Hematopoietic multipotent progenitor cell treated with erythropoietin and hydrocortisone succinate and interleukin-3 and kit ligand, for 15 days (in vitro differentiated cells): ENCODE measurements at regions not wholly inside any gene's neighbourhood (a gene's known extent, or its start where the extent isn't known, plus 50 kb on each side); places are given as distances from the start of the nearest gene placed in this dataset.

ENCODE experiments used
- DNase-seq: peaks from one replicate; pipeline ENCODE4 v3.0.0-alpha.2; 2015; ENCODE audit warnings: low spot score

DNA sequence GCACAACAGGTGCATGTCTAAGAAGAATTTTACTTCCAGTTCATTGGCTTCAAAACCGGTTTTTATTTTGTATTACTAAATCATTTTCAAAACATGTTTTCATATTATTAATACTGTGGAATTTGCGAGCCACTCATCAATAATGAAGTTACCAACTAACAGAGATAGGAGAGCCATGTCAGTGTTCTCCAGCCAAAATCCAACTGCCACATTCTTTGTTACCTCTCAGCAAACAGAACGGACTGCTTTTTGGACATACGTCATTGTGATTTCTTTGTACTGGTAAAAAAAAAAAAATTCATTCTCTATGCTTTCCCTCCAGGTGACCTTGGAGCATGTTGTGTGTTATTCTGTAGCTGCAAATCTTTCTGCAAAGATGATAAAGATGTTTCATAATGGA lies 414.2 kb upstream of the MMADHC start:
- DNase-seq: no peak

DNA sequence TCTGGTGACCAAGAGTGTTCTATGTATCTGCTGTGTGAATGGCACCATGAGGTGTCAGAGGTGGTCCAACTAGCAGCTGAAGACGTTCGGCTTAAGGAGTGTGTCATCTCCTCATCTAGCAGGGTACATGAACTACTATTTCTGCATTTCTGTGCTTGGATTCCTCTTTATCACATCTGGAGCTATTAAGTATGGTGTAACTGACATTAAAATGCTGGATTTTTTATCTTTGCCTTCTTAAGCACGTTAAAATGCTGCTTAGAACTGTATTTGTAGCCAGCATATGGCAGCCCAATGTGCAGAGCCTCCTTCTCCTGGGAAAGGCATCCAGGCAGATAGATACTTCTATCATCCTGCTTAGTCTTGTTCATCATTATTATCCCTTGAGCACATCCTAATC lies 409.3 kb upstream of the MMADHC start:
- DNase-seq: no peak

DNA sequence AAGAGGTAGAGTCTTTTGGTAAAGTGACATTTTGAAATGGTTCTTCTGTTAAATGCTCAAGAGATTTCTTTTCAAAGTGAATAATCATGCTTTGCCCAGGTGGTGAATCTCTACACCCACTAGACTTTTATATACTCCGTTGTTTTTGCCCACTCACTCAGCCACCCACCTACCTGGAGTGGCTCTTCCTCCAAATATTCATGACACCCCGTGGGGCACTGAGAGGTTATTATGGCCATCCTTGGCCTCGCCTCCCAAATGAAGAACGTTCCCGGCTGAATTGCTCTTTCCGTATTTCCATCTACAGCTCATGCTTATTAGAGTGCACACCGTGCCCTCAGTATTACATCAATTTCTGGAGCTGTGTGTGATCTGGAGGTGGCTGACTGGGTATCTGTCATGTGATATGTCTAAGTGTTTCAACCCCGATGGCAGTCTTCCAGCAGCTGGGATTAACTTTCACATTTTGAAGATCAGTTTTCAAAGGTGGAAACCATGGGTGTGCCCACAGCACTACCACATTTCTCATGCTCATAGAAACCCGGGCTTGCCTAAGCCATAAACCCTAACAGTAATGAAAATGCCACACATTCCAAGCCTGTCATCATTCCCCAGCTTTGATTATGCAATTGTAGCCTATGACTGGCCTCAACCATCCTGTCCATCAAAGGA lies 406.6 kb upstream of the MMADHC start:
- no peak for DNase-seq

DNA sequence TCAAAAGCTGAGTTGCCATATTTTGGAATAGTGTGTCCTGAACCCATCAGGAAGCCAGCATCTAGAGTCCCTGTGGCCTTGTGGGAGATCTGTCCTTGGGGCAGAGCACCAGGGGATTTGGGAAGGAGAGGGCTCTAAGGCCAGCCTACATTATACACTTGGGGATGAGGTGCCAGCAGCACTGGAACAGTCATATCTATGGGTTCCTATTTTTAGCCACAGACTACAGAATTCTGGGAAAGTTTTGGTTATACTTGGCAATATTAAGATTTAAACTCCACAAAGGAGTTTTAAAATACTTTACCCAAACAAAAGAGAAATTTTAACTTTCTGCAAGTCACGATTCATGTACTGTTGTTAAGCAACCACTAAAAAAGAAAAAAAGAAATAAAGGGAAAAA lies 405.7 kb upstream of the MMADHC start:
- DNase-seq: no peak

DNA sequence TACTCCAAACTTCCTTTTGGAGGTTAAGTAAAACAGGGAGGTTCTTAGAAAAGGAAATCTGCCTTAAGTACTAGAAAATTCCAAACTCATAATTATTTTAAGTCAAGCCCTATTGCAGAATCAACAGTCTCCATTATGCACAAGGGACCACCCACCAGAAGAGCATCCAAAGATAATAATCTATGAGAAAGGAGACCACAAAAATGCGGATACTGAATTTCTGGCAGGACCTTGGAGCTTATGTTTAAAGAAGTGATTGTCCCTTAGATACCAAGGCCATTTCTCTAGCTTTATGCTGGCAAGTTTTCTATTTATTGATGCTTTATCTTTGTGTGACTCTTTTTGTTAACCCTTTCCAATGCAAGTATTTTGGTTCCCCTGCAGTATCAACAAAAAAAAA lies 404.0 kb upstream of the MMADHC start:
- no peak for DNase-seq

DNA sequence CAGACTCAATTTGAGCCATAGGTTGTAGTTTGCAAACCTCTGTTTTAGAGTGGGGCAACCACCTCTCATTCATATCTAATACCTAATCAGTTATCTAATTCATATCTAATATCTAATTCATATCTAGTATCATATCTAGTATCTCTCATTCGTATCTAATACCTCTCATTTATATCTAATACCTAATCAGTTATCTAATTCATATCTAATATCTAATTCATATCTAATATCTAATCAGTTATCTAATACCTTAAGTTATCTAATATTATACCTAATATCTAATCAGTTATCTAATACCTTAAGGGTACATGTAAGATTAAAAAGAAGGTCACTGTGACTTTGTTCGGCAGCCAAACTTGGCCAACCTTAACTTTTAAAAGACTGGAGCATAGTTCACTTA lies 403.4 kb upstream of the MMADHC start:
- DNase-seq: no peak

DNA sequence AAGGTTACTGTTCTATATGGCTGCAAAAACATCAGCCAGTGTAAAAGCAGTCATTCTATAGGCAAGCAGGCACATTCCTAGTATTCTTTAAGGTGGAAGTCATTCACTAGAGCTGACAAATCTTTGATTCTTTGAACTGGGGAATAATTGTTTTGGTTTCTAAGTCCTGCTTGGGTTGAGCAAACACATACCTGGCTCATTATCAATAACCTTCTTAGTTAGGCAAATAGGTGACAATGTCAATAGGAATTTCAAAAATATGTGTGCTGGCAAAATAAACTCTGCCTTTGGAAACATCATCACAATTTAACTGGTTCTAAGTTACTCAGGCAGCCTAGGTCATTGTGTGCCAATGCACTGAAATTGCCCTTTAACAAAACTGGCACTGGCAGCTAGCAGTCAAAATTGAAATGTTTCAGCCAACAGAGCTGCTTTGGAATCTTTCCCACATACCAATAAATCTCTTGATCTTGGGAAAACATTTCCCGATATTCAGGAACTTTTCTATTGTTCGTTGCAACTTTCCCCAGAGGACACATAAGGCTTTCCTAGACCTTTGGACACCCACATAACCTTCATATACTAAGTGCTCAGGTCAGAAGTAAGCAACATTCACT lies 402.0 kb upstream of the MMADHC start:
- DNase-seq: no peak

DNA sequence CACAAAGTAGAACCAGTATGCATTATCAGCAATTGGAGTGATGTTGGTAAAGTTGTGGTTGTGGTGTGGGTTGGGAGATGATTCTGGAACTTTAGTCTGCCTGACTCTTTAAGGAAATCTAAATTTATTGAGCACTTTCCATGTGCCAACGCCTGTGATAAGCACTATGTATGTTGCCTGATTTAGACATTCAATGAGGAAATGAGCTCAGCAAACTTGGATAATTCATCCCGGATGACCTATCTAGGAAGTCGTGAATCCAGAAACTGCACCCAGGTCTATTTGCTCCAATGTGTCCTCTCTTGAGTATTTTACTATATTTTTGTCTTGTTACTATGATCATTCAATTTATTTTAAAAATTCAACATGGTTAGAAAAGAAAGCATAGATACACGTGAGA lies 400.8 kb upstream of the MMADHC start:
- DNase-seq: no peak

DNA sequence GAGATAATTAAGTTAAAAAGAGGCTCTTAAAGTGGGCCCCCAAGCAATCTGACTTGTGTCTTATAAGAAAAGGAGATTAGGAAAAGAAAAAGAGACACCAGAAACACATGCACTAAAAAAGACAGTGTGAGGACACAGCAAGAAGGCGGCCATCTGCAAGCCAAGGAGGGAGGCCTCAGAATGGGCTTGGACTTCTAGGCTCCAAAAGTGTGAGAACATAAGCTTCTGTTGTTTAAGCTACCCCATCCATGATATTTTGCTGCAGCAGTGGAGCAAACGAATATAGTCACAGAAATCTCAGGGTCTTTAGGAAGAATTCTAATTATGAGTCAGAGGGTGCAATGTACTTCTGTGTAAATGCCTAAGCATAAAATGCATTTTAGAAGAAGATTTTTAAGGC lies 399.3 kb upstream of the MMADHC start:
- DNase-seq: no peak

DNA sequence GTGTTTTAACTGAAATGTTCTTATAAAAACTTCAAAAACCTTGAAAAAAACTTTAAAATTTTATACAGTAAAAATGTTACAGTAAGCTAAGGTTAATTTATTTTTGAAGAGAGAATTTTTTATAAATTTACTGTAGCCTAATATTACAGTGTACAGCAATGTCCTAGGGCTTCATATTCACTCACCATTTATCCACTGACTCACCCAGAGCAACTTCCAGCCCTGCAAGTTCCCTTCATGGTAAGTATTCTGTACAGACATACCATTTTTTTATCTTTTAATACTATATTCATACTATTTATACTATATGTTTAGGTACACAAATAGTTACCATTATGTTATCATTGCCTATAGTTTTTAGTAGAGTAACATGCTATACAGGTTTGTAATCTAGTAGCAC lies 396.7 kb upstream of the MMADHC start:
- DNase-seq: no peak

DNA sequence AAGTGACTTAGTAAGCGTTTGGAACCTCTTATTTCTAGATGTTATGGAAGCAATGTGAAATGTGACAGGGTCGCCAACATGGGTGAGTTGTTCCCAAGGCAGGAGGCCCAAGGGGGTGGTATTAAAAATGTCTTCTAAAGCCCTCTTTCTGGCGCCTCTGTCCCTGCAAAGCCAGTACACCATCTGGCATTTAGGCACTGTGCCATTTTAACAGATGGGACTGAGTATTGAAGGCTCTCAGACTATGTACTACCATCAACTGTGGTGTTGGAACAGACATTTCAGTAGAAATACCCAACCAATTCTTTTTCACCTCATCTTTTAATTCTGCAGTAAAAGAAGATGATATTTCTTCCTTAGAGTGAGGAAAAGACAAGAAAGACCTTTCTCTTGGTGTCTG lies 384.5 kb upstream of the MMADHC start:
- no peak for DNase-seq

DNA sequence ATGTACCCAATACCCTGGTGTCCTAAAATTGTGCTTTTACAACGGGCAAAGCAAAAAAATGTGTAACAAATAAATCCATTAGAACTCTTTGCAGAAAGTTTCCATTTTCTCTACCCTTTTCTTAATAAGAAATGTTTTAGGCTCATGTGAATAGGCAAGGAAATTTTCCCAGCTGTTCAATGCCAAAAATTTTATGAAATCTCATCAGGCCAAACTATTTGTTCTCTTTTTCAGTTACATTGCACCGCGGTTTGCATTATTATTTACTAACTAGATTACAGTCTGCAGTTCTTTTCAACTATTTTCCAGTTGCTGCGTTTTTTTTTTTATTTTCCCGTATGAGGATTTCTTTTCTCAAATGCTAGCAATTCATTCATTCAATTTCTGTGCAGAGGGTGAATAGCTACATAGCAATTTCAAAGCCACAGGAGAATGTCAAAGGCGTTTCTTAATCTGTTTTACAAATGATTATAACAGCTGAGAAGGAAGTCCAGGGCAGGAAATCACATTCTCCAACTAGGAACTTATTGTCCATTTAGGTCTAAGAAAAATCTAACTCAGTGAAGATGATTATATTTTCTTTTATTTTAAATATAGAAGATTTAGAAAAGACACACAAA lies 367.5 kb upstream of the MMADHC start:
- no peak for DNase-seq

DNA sequence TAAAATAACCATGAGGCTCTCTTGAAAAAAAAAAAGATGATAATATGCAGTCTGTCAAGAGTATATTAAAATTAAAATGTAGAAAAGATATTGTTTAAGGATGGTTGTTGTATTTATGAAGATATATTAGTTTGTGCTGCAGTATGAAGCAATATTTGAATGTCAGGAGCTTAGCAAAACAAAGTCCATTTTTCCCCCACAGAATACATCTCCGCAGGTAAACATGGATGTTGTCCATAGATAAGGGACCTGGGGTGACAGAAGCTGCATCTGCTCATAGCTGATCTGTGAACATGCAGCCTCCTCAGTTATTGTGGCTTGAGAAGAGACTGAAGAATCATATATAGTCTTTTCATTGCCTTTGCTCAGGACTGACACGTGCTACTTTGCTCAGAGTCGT lies 366.1 kb upstream of the MMADHC start:
- DNase-seq: no peak

DNA sequence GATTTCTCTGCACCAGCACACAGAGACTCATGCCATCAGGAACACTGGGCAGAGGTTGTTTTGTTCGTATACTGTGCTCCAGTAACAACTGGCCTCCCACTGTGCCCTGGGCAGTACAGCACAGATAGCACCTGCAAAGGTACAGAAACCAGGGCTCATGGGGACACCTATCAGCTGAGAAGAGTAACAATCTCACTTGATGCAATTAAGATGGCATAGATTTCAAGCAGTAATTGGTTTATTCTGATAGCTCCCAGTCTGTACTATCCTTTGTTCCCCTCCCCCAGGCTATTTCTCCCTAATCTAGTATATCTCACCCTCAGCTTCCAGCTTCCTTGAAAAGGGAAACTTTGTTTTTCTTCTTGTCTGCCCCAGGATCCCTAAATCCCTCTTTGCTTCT lies 343.9 kb upstream of the MMADHC start:
- DNase-seq: no peak

DNA sequence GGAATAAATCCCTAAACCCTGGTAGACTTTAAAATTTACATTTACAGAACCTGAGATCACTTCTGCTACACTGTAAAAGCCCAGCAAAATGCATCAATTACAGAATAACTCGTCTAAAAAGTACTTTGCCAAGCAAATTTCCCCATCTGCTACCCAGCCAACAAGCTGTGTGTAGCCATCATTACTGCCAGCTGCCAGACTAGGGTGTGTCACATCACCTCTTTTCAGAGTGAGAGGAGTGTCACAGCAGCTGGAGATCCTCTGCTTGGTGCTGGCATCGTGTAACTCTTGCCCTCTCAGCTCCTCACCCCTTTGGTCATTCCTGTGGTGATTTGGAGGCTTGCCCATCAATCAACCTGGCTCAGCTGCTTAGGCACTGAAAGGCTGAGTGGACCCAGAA lies 340.4 kb upstream of the MMADHC start:
- DNase-seq: no peak

DNA sequence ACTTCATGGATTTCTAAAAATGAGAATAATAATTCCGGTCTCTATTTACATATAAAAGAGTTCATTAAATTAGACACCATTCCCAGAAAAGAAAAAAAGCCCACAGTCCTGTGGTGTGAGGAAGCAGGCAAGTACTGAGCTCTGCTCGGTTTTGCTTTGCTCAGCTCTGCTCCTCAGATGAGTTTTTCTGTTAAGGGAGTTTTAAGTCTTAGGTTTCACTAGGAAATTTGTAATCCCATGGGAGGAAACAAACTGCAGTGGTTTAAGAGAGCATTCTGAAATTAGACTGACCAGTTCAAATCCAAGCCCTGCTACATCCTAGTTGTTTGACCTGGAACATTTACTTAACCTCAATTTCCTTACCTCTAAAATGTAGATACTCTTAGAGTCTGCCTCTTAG lies 338.6 kb upstream of the MMADHC start:
- DNase-seq: no peak

DNA sequence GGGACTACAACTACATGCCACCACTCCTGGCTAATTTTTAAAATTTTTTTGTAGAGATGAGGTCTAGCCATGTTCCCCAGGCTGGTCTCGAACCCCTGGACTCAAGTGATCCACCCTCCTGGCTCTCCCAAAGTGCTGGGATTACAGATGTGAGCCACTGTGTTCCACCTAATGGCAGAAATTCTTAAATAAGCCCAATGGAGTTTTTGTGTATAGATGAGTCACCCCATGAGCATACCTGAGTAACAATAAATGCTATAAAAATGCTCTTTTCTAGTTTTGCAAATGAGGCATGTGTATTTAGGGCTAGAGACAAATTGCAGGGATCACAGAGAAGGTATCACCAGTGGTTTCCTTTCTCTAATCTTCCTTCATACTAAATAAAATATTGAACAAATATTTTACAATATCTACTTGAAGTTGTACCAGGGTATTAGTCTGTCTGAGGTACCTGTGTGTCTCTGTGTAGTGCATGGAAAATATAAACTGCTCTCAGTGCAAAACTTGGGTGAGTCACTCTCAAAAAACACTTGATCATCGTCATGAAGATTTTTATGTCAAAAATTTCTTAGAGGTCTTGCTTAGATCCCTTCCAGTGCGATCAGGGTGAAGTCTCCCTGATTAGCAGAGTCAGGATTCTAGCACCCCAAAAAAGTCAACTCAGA lies 337.1 kb upstream of the MMADHC start:
- no peak for DNase-seq

DNA sequence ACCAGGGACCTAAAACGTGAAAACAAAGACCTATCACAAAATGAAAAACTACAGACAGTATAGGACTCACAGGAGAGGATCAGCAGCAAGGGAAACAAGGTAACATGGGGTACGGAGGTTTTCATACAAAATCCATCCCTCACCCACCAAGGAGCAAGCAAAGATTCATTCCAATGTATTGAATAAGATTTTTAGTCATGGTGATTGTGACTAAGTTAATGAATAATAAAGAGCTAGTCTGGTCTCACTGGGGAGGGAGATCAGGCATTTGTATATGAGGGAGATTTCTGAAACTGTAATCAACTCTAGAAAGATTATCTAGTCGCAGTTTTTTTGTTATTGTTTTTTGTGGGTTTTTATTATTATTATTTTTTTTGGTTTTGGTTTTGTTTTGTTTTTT lies 336.5 kb upstream of the MMADHC start:
- no peak for DNase-seq

DNA sequence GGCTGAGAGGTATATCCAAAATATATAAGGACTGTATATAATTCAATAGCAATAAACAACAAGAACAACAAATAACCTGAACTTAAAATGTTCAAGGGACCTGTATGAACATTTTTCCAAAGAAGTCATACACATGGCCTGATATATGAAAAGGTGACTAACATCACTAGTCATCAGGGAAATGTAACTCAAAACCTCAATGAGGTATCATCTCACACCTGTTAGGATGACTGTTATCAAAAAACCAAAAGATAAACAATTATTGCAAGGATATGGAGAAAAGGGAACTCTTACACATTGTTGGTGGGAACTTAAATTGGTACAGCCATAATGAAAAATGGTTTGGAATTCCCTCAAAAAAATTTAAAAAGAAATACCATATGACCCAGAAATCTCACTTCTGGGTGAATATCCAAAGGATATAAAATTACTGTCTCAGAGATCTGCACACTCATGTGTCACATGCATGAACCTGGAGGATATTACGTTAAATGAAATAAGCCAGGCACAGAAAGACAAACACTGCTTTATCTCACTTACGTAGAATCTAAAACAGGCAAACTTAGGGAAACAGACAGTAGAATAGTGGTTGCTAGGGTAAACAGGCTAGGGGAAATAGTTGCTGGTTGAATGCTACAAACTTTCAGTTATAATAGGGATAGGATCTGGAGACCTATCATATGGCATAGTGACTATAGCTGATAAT lies 334.5 kb upstream of the MMADHC start:
- DNase-seq: no peak

DNA sequence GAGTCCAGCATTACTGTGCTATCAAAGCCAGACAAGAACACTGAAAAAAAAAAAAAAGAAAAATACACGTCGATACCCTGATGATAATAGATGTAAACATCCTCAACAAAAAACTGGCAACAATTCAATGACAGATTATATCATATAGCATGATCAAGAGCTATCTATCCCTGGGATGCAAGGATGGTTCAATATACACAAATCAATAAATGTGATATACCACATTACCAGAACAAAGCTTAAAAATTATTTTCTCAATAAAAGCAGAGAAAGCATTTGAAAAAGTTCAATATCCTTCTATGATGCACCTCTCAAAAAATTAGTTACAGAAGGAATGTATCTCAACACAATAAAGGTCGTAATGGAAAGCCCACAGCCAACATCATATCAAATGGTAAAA lies 332.8 kb upstream of the MMADHC start:
- DNase-seq: no peak

DNA sequence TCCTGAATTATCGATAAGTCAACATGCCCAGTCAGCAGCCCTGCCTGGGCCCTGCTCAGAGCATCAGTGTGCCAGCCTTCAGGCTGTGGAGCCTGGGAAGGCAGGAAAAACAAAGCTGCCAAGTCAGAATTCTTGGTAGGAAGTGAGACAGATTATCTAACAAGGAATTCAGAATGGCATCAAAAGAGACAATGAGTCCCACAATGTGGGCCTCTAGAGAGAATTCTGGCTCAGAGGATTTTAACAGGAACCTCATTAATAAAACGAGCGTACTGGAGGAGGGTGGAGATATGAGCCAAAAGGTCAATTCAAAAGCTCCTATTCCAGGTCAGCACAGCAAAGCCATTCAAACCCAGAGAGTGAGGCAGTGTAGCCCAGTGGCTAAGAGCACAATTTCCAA lies 327.6 kb upstream of the MMADHC start:
- no peak for DNase-seq
